Mesothelial cell of epicardium (in vitro differentiated cells): ENCODE measurements at regions not wholly inside any gene's neighbourhood (a gene's known extent, or its start where the extent isn't known, plus 50 kb on each side); places are given as distances from the start of the nearest gene placed in this dataset.

Source experiments
- DNase-seq, 2 experiments: peaks; one replicate each; pipeline ENCODE4 v3.0.0; 2021; ENCODE audit warnings: low spot score in 2 of 2; ENCODE audit not compliant: unreplicated experiment in 2 of 2
- H3K27ac Mint-ChIP-seq: 2 replicates; pipeline ENCODE4 v1.8.0; 2021; ENCODE audit warnings: mixed read lengths
- H3K27me3 Mint-ChIP-seq: 2 replicates; pipeline ENCODE4 v1.8.0; 2021; ENCODE audit warnings: low read depth, mixed read lengths
- H3K36me3 Mint-ChIP-seq: 2 replicates; pipeline ENCODE4 v1.8.0; 2021; ENCODE audit warnings: mixed read lengths
- H3K4me1 Mint-ChIP-seq: 2 replicates; pipeline ENCODE4 v1.8.0; 2021; ENCODE audit warnings: mixed read lengths
- H3K4me3 Mint-ChIP-seq: 2 replicates; pipeline ENCODE4 v1.8.0; 2021; ENCODE audit warnings: mild to moderate bottlenecking, moderate library complexity, mixed read lengths
- H3K9me3 Mint-ChIP-seq: 2 replicates; pipeline ENCODE4 v1.8.0; 2021; ENCODE audit warnings: mixed read lengths
- CTCF ChIP-seq: fragments of 200-600 bp; sonication (generic); IDR thresholded peaks from one replicate; pipeline ENCODE4 v1.5.0; 2021; ENCODE audit warnings: antibody characterized with exemption; ENCODE audit not compliant: unreplicated experiment

GRCh38 chr20:6916938-6917337 is 149.5 kb downstream of the BMP2 start:
- Mint-ChIP-seq H3K4me3 (no peak overlapping the region), H3K4me1 (peaks cover 7% of the 10 kb centered on the region), H3K9me3 (no peaks in the 10 kb centered on the region), H3K27me3 (no peaks in the 10 kb centered on the region), H3K27ac (no peak overlapping the region), H3K36me3 (no peaks in the 10 kb centered on the region)
- no peak for TF ChIP-seq CTCF
- DNase-seq: no peak

- DNase-seq: no peak
- no peaks in the 10 kb centered on the region for H3K27me3 Mint-ChIP-seq
- H3K36me3 Mint-ChIP-seq: no peaks in the 10 kb centered on the region
- no peak for TF ChIP-seq CTCF
- no peak overlapping the region for H3K4me3 Mint-ChIP-seq
- no peak overlapping the region for H3K27ac Mint-ChIP-seq
- peaks cover 8% of the 10 kb centered on the region for H3K4me1 Mint-ChIP-seq
- no peaks in the 10 kb centered on the region for H3K9me3 Mint-ChIP-seq
These were observed 152.4 kb downstream of the BMP2 start for GRCh38 chr20:6919792-6920468.

GRCh38 chr20:6920991-6921613 is 153.6 kb downstream of the BMP2 start:
- Mint-ChIP-seq H3K4me1 (peaks cover 17% of the 10 kb centered on the region), H3K27me3 (no peaks in the 10 kb centered on the region)
- DNase-seq: no peak

GRCh38 chr20:6921717-6922386 is 154.4 kb downstream of the BMP2 start:
- H3K4me3 Mint-ChIP-seq: no peak overlapping the region
- peaks cover 17% of the 10 kb centered on the region for H3K4me1 Mint-ChIP-seq
- H3K27me3 Mint-ChIP-seq: no peaks in the 10 kb centered on the region
- H3K27ac Mint-ChIP-seq: no peak overlapping the region
- no peak for TF ChIP-seq CTCF
- no peaks in the 10 kb centered on the region for H3K36me3 Mint-ChIP-seq
- no peak for DNase-seq
- H3K9me3 Mint-ChIP-seq: no peaks in the 10 kb centered on the region

More at GRCh38 chr20:6920991-6921613, 153.6 kb downstream of the BMP2 start:
- Mint-ChIP-seq H3K4me3 (no peak overlapping the region), H3K9me3 (no peaks in the 10 kb centered on the region), H3K36me3 (no peaks in the 10 kb centered on the region), H3K27ac (no peak overlapping the region)
- no peak for TF ChIP-seq CTCF

GRCh38 chr20:6924681-6925080 is 157.2 kb downstream of the BMP2 start:
- DNase-seq: no peak
- Mint-ChIP-seq H3K36me3 (no peaks in the 10 kb centered on the region), H3K9me3 (peaks cover 6% of the 10 kb centered on the region), H3K4me3 (no peak overlapping the region), H3K27me3 (no peaks in the 10 kb centered on the region), H3K27ac (peak overlapping the region; percentile 64), H3K4me1 (peaks cover 17% of the 10 kb centered on the region)
- no peak for TF ChIP-seq CTCF
